ENCODE measurements at regions not wholly inside any gene's neighbourhood (a gene's known extent, or its start where the extent isn't known, plus 50 kb on each side); places are given as distances from the start of the nearest gene placed in this dataset.

- FAIRE-seq, result no peak
Measured at GRCh38 chr12:60148831-60149230, 553.0 kb downstream of the SLC16A7 start.

DNA sequence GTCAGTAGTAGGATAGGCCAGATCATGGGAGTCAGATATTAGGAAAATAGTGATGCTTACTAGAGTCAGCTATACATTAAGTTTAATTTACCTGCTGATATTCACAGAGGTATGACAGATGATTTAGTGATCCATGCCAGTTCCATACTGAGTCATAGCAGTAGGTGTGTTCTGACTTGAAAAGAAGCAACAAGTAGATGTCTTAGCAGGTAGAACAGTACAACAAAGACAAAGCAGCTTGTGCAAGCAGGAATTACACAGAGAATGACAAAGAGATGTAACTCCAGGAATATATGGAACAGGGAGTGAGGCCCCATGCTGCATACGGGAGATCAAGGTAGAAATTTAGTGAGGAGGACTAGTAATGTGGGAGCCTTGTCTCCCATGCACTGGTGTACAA lies 556.9 kb downstream of the SLC16A7 start:
- no peak for FAIRE-seq

GRCh38 chr12:60159761-60160160 lies 563.9 kb downstream of the SLC16A7 start:
- FAIRE-seq, result no peak

DNA sequence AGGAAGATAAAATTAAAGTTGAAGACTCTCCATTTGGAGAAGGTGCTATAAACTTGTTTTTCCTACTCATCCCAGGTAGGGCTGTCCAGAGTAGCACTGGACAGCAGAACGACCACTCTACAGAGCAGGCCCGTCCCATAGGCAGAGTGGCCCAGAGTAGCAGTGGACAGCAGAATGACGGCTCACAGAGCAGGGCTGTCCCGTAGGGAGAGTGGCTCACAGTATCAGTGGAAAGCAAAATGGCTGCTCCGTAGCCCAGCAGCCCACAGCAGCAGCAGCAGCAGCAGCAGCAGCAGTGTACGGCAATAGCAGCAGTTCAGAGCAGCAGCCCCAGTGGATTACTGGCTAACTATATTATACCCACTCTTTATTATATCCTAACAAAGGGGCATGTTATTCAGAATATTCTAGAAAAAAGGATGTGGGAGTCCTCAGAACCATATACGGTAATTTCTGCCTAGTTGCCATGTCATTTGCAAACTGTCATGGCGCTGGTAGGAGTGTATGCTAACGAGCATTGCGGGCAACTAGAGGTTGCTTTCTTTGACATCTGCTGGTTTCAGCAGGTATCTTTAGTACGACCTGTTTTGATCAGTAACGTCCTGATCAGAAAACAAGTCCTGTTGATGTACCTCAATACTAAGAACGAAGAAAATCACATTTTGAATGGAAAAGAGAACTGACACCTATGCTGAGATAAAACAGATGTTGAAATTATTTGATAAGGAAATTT lies 567.3 kb downstream of the SLC16A7 start:
- no peak for FAIRE-seq

GRCh38 chr12:60165781-60166180 lies 570.0 kb downstream of the SLC16A7 start:
- no peak for FAIRE-seq

- FAIRE-seq, result no peak
Measured at GRCh38 chr12:60168441-60168840, 572.6 kb downstream of the SLC16A7 start.

GRCh38 chr12:60169904-60170303 lies 574.1 kb downstream of the SLC16A7 start:
- FAIRE-seq, result no peak

DNA sequence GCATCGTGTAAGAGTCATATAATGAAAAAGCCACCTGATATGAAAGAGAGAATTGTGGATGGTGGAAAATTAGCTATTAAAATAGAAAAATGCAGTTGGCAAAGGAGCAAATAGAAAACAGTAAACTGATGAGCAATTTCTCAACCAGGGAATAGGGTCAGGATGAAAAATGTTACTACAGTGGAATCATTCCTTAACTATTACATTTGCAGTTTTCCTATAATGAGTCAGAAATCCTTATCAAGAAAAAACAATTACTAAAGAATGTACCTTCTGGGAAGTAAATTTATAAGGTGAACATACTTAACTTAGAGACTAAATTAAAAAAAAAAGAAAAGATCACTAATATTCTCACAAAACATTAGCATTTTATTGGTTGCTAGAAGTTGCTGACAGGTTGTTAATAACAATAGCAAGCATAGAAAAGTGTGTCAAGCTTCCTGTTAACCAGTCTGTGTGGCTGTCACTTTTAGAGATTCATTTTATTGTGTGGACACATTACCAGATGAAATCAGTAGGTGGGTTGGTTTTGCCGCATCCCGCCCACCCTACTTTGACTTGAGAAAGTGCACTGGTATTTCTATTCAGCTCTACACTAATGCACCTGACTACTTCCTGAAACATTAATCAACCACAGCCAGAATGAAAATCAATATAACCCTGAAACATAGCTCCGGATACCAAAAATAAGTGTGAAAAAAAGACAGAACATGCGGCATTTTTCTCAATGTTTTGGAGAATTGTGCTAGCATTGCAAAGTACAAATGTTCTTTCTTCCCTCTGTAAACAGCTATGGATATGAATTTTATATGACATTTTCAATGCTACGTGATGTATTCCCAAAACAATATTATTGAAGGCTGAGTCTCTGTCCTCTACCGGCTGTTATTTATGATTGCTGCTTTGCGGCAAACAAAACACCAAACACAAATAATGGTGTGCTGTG lies 576.7 kb downstream of the SLC16A7 start:
- FAIRE-seq, result no peak

DNA sequence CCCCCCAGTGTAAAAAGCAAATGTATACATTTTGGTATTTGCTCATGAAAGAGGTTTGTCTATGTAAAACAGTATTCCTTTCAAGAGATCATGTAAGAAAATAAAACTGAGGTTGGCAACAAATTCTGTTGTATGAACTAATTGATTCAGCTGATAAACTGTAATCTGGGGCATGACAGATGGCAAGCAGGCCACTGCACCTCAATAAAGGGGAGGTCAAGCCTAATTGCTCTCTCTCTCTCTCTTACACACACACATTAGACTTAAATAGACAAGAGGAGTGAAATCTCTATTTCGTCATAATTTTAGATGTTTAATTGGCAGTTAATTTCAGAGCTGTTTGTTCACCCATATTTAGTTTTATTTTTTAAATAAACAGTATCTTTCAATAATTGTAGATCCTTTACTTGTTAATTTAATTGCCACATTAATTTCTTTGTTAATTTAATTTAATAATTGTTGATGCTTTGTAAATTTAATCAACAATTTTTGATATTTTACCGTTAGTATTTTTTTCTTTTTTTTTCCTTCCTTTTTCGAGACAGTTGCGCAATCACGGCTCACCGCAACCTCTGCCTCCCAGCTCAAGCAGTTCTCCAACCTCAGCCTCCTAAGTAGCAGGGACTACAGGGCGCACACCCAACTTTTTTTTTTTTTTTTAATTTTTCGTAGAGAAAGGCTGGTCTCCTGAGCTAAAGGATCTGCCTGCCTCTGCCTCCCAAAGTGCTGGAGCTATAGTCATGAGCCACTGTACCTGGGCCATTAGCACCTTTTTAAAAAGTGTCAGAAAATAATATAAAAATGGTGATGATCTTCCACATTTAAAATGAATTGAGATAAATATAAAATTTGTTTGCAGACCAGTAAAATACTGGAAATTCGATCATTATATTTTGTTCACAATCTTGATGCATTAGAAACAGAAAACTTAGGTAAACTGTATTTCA lies 577.7 kb downstream of the SLC16A7 start:
- no peak for FAIRE-seq

DNA sequence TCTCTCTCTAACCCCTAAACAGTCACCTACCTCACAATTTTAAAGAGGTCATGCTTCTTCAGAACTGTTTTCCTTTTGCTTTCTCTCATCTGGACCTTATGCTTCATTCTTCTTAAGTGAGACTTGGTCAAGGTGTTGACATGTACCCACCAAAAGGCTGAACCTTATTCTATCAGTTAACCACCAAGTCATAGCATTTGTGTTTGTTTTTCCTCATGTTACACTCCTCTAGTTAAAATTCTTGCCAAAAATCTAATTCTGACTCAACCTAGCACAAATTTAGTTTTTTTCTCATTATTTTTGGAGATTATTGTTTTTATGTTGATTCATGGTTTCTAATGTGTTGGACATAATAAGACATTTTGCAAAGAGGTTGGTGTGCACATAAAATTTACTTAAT lies 578.6 kb downstream of the SLC16A7 start:
- FAIRE-seq, result no peak

DNA sequence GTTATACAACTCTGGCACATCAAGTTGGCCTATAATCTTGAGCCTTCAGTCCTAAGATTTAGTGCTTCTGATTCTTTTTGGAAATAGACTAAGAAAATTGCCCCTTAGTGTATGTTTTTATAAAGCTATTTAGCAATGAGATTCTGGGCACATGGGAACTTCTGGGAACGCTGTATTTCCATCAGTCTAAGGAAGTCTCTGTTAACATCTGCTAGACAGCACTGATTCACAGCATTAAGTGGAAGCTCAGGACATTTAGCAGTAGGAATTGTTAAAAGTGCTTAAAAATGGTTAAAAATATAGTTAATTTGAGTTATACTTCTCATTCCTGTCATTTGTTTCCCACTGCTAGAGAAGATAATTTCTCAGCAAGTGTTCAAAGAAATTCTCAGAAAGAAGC lies 579.1 kb downstream of the SLC16A7 start:
- FAIRE-seq, result no peak

DNA sequence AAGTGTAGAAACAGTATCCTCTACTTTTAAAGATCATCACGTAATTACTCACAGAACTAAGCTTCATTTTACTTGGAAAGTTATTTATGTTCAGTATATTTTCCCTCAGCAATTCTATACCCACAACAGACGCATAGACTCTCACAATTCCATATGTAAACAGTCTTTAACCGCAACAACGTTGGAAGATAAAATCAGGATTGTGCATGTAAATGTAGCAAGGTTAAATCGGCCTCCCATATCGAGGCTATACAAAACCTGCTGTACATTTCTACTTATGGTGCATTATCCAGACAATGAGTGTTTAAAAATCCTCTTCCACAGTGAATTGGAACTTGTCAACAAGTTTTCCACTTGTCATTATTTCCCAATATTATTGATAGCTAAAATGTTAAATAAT lies 581.1 kb downstream of the SLC16A7 start:
- FAIRE-seq, result no peak

- FAIRE-seq, result no peak
Measured at GRCh38 chr12:60180298-60180697, 584.5 kb downstream of the SLC16A7 start.

GRCh38 chr12:60182354-60182753 lies 586.5 kb downstream of the SLC16A7 start:
- FAIRE-seq, result no peak

DNA sequence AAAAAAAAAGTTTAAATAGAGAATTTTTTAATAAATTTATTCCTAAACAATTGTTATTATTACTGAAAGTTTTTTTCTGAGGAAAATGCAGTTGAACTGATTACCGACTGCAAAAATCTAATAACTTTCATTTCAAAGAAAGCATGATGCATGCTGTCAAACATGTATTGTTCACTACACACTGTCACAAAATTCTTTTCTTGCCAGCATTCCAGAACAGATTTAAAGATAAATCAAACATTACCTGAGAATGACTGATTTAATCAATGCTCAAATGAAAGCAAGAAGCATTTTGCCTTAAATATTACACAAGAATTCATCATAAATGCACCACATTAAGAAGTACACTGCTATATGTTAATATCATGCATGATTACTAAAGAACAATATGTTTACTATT lies 588.3 kb downstream of the SLC16A7 start:
- FAIRE-seq, result no peak

- no peak for FAIRE-seq
Measured at GRCh38 chr12:60185060-60185459, 589.2 kb downstream of the SLC16A7 start.

DNA sequence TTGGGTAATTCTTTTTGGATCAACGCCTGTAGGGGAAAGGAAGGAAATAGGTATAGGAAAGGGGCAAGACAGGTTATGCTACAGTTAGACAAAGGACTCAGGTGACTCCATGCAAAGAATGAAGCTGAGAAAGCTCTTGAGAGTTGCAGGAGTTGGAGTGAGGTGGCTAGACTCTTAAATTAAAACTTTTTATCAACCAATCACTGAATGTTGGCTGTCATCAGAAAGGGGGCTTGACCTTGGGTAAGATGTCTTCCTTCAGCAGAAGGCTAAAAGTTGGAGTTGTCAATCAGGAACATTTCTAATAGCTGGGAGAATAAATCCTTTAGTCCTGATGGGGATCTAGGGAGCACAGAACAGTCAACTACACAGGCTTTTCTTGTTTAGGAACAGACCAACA lies 595.4 kb downstream of the SLC16A7 start:
- no peak for FAIRE-seq

GRCh38 chr12:60191676-60192359 lies 596.0 kb downstream of the SLC16A7 start:
- no peak for FAIRE-seq

- FAIRE-seq, result no peak
Measured at GRCh38 chr12:60194678-60195077, 598.8 kb downstream of the SLC16A7 start.

DNA sequence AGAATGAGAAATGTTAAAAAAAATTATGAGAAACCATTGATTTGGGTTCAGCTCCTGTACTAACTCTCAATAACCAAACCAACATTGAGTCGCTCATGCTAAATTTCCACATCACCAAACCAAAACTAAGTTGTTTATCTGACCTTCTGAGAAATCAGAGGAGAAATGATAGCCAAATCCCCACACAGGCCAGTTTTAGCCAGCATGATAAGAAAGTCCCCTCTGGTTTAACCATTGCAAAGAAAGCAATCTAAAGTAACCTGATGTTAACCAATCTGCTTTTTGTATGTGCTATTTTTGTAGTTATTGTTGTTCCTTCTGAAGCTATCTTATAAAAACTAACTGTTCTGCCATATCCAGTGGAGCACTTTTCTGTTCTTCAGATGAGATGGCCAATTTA lies 599.7 kb downstream of the SLC16A7 start:
- no peak for FAIRE-seq

DNA sequence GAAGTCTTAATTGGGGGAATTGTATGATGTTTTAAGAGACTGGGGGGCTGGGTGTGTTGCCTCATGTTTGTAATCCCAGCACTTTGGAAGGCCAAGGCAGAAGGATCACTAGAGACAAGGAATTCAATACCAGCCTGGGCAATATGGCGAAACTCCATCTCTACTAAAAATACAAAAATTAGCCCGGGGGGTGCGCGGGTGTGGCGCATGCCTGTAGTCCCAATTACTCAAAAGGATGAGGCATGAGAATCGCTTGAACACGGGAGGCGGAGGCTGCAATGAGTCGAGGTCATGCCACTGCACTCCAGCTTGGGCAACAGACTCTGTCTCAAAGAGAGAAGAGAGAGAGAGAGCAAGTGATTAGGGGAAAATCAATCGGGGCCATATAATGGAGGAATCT lies 600.5 kb downstream of the SLC16A7 start:
- FAIRE-seq, result no peak

DNA sequence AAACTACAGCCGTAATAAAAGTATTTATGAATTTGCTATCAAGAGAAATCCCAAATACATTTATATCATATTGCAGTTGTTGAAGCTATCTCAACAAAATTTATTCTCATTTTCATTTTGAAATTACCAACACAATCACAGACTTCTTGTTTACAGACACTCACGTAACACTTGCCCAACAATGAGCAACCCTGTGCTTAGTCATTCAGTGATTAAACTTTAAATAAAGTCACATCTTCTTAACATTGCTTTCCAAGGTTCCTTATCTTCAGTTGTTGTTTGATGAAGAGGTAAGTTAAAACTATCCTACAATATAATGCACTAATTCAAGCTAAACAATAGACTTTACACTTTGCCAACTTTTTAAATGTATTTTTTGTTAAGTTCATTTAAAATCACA lies 601.8 kb downstream of the SLC16A7 start:
- no peak for FAIRE-seq

All from TTC549 (cell line).